ENCODE measurements at regions not wholly inside any gene's neighbourhood (a gene's known extent, or its start where the extent isn't known, plus 50 kb on each side); places are given as distances from the start of the nearest gene placed in this dataset.

DNA sequence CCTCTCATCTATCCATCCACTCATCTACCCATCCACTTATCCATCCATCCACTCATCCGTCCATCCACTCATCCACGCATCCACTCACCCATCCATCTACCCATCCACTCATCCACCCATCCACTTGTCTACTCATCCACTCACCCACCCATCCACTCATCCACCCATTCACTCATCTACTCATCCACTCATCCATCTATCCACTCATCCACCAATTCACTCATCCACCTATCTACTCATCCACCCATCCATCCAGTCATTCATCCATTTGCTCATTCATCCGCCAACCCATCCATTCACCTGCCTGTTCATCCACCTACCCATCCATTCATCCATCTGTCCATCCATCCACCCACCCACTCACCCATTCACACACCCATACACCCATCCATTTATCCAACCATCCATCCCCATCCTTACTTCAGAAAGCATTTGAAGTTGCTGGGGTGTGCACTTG, 329.6 kb downstream of the SEC14L1 start:
- TF ChIP-seq, protein P1, sequence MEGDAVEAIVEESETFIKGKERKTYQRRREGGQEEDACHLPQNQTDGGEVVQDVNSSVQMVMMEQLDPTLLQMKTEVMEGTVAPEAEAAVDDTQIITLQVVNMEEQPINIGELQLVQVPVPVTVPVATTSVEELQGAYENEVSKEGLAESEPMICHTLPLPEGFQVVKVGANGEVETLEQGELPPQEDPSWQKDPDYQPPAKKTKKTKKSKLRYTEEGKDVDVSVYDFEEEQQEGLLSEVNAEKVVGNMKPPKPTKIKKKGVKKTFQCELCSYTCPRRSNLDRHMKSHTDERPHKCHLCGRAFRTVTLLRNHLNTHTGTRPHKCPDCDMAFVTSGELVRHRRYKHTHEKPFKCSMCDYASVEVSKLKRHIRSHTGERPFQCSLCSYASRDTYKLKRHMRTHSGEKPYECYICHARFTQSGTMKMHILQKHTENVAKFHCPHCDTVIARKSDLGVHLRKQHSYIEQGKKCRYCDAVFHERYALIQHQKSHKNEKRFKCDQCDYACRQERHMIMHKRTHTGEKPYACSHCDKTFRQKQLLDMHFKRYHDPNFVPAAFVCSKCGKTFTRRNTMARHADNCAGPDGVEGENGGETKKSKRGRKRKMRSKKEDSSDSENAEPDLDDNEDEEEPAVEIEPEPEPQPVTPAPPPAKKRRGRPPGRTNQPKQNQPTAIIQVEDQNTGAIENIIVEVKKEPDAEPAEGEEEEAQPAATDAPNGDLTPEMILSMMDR (IDR thresholded peaks at IDR 0.05; ENCODE audit: insufficient read depth, low read length, poor library complexity, severe bottlenecking), result no peak
- no peak for TF ChIP-seq EZH2phosphoT487 (conservative IDR thresholded peaks at IDR 0.05; ENCODE audit: low read length)
